ENCODE measurements at regions not wholly inside any gene's neighbourhood (a gene's known extent, or its start where the extent isn't known, plus 50 kb on each side); places are given as distances from the start of the nearest gene placed in this dataset.

DNA sequence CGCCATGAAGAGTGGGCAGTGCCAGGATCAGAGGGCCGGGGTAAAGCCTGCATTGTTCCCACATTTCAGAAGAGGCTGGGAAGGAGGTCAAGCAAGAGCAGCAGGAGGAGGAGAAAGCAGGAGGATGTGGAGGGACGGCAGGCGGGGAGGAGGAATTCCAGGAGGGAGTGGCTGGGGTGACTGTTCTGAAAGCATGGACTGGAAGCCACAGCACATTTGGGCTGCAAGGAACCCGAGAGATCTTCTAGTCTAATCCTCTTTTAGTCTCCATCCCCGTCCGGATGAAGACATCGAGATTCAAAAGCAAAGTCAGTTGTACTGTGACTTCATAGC is 76.9 kb downstream of the FAM50B start:
- no peak for DNase-seq (ENCODE audit: extremely low read depth, low read depth)
- TF ChIP-seq, protein P1, sequence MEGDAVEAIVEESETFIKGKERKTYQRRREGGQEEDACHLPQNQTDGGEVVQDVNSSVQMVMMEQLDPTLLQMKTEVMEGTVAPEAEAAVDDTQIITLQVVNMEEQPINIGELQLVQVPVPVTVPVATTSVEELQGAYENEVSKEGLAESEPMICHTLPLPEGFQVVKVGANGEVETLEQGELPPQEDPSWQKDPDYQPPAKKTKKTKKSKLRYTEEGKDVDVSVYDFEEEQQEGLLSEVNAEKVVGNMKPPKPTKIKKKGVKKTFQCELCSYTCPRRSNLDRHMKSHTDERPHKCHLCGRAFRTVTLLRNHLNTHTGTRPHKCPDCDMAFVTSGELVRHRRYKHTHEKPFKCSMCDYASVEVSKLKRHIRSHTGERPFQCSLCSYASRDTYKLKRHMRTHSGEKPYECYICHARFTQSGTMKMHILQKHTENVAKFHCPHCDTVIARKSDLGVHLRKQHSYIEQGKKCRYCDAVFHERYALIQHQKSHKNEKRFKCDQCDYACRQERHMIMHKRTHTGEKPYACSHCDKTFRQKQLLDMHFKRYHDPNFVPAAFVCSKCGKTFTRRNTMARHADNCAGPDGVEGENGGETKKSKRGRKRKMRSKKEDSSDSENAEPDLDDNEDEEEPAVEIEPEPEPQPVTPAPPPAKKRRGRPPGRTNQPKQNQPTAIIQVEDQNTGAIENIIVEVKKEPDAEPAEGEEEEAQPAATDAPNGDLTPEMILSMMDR (IDR thresholded peaks at IDR 0.05; ENCODE audit: low read depth, low read length): no peak

DNA sequence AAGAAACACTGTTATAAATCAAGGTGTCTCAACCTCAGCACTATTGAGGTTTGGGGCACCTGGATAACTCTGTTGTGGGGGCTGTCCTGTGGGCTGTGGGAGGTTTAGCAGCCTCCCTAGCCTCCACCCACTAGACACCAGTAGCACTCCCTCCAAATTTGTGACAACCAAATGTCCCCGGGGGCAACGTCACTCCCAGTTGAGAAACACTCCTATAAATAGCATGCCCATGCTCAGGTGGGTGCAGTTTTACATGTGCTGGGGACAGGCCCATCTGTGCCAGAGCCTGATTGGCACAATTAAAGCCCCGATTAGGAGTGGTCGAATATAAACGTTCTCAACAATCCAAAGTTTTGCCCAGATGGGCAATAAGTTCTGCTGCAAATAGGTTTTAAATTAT is 78.9 kb downstream of the FAM50B start:
- no peak for DNase-seq (ENCODE audit: extremely low read depth, low read depth)
- TF ChIP-seq, protein P1 (IDR thresholded peaks at IDR 0.05; ENCODE audit: low read depth, low read length): no peak

- TF ChIP-seq, protein P1 (IDR thresholded peaks at IDR 0.05; ENCODE audit: low read depth, low read length): no peak
Measured at GRCh38 chr6:3929281-3929798, 80.2 kb downstream of the FAM50B start.

GRCh38 chr6:3937438-3937837 is 88.3 kb downstream of the FAM50B start:
- TF ChIP-seq, protein P1 (IDR thresholded peaks at IDR 0.05; ENCODE audit: low read depth, low read length): no peak

More at GRCh38 chr6:3929281-3929798, 80.2 kb downstream of the FAM50B start:
- DNase-seq (ENCODE audit: extremely low read depth, low read depth): peak; percentile 88

DNA sequence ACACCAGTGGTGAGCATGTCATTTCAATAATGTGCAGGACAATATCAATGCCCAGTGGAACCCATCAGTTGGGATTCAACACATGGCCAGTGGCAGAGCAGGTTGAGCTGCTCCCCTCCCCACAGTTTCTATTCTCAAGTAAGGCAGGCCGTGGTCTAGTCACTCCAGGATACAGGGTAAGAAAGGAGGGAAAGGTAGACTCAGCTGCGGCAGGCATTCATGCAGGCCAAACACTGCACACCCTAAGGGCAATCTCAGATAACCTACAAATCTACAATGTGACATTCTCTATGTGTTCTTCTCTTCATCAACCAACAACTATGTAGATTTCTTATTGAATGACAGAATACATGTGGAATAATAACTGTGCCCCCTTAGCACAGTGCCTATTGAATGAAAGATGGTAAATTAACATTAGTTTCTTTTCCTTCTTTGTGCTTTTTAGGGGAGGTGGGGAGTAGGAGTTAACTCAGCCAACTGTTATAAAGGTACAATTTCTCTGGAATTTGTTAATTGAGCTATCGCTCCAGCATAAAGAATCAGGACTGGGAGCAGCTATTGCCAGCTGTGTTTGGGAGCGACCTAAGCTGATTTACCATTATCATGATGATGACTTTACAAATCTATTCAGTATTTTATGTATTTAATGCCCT is 89.7 kb downstream of the FAM50B start:
- TF ChIP-seq, protein P1 (IDR thresholded peaks at IDR 0.05; ENCODE audit: low read depth, low read length): no peak
- no peak for DNase-seq (ENCODE audit: extremely low read depth, low read depth)

More at GRCh38 chr6:3937438-3937837, 88.3 kb downstream of the FAM50B start:
- no peak for DNase-seq (ENCODE audit: extremely low read depth, low read depth)

GRCh38 chr6:3939368-3939958 is 90.3 kb downstream of the FAM50B start:
- TF ChIP-seq, protein P1 (IDR thresholded peaks at IDR 0.05; ENCODE audit: low read depth, low read length): no peak
- no peak for DNase-seq (ENCODE audit: extremely low read depth, low read depth)

GRCh38 chr6:3939964-3940363 is 90.8 kb downstream of the FAM50B start:
- DNase-seq (ENCODE audit: extremely low read depth, low read depth): no peak
- TF ChIP-seq, protein P1 (IDR thresholded peaks at IDR 0.05; ENCODE audit: low read depth, low read length): no peak

Measured in AG09319 (cell line).